ENCODE measurements at regions not wholly inside any gene's neighbourhood (a gene's known extent, or its start where the extent isn't known, plus 50 kb on each side); places are given as distances from the start of the nearest gene placed in this dataset.

DNA sequence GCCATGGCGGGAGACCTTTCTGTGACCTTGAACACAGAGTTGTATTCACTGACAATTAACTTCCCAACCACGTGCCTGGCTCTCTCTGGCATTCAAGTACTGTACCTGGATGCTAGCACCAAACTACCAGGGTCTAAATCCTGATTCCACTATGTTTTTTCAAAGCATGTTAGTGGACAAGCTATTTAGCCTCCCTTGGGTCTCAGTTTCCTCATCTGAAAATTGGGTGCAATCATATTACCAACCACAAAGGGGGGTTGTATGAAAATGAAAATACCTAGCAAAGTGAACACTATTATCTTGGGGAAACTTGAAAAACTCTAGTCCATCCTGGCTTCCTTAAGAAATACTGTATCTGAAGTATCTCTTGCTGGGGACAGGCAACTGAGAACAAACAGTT, 308.7 kb upstream of the SGK1 start:
- CTCF ChIA-PET (ENCODE audit: partially characterized antibody) = no interaction called here

More for the DNA sequence above, 308.7 kb upstream of the SGK1 start:
- H3K23me2 ChIP-seq (ENCODE audit: low read depth, low read length) = no peaks in the 10 kb centered on the region
- no peaks in the 10 kb centered on the region for H3K36me3 ChIP-seq (ENCODE audit: control insufficient read depth in 2 of 4, insufficient read depth in 4 of 4, low read length in 3 of 4)
- H2BK5ac ChIP-seq (ENCODE audit: low read depth, low read length) = no peak overlapping the region
- no peak overlapping the region for H3K23ac ChIP-seq (ENCODE audit: insufficient read length)
- H3K4me2 ChIP-seq (ENCODE audit: insufficient read depth in 1 of 2, low read depth in 2 of 2, low read length in 2 of 2) = no peak overlapping the region
- WGBS, 2 experiments (ENCODE audit: extremely low coverage in 1 of 2, insufficient coverage in 1 of 2, insufficient read length in 1 of 2, insufficient replicate concordance in 2 of 2, low coverage in 1 of 2, low lambda C conversion rate in 2 of 2, missing lambda C conversion rate in 1 of 2) = 91% methylated on average over 2 of the region's 2 CpGs; no CpG with 5 or more reads in 1 of the 2 experiments
- TF ChIP-seq, protein P1, sequence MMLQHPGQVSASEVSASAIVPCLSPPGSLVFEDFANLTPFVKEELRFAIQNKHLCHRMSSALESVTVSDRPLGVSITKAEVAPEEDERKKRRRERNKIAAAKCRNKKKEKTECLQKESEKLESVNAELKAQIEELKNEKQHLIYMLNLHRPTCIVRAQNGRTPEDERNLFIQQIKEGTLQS (IDR thresholded peaks at IDR 0.05; ENCODE audit: insufficient read depth, low read depth, low read length) = no peak
- TF ChIP-seq SAP30 (IDR thresholded peaks at IDR 0.05; ENCODE audit: insufficient read depth, insufficient replicate concordance, low read length) (no peak), RBBP5 (IDR thresholded peaks at IDR 0.05; ENCODE audit: borderline replicate concordance, low read depth, low read length) (no peak), NANOG (IDR thresholded peaks at IDR 0.05; ENCODE audit: insufficient read depth, low read depth, low read length, poor library complexity, severe bottlenecking) (no peak), JUN (IDR thresholded peaks at IDR 0.05; ENCODE audit: low read depth, low read length) (no peak), SRF (IDR thresholded peaks at IDR 0.05; ENCODE audit: low read depth, low read length) (no peak), SIN3A (conservative IDR thresholded peaks at IDR 0.05 in 1 of 2, IDR thresholded peaks at IDR 0.05 in 1 of 2; ENCODE audit: low read depth in 1 of 2, low read length in 2 of 2) (no peak), EP300 (IDR thresholded peaks at IDR 0.05; ENCODE audit: borderline replicate concordance in 1 of 2, low read depth in 2 of 2, low read length in 2 of 2) (no peak), TCF12 (IDR thresholded peaks at IDR 0.05; ENCODE audit: low read depth, low read length) (no peak)
- TF ChIP-seq, protein P2, sequence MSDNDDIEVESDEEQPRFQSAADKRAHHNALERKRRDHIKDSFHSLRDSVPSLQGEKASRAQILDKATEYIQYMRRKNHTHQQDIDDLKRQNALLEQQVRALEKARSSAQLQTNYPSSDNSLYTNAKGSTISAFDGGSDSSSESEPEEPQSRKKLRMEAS (IDR thresholded peaks at IDR 0.05) = no peak
- TF ChIP-seq, protein P3, sequence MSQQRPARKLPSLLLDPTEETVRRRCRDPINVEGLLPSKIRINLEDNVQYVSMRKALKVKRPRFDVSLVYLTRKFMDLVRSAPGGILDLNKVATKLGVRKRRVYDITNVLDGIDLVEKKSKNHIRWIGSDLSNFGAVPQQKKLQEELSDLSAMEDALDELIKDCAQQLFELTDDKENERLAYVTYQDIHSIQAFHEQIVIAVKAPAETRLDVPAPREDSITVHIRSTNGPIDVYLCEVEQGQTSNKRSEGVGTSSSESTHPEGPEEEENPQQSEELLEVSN (IDR thresholded peaks at IDR 0.05) = no peak
- no peaks in the 10 kb centered on the region; a peak in 1 of 7 replicates for H3K4me1 ChIP-seq (replicated peaks in 1 of 4; ENCODE audit: control insufficient read depth in 3 of 4, insufficient read depth in 4 of 4, low read length in 3 of 4)
- no peak overlapping the region for H3K27ac ChIP-seq (ENCODE audit: low read depth, low read length)
- no peak overlapping the region for H2AK5ac ChIP-seq (ENCODE audit: low read depth, low read length)
- H3K18ac ChIP-seq (ENCODE audit: extremely low read depth, low read length) = no peak overlapping the region
- no peak for DNase-seq (ENCODE audit: low read depth in 1 of 2, low spot score in 2 of 2)
- no peak overlapping the region for H3K56ac ChIP-seq (replicated peaks; ENCODE audit: insufficient read length, low read depth, low read length)
- H4K91ac ChIP-seq (replicated peaks; ENCODE audit: insufficient read length, low read length) = no peak overlapping the region
- H2AFZ ChIP-seq (ENCODE audit: low read length) = no peak overlapping the region
- no peaks in the 10 kb centered on the region for H3K79me1 ChIP-seq (ENCODE audit: low read depth, low read length)
- H3K79me2 ChIP-seq (ENCODE audit: control insufficient read depth in 1 of 2, insufficient read depth in 2 of 2, low read length in 2 of 2) = no peaks in the 10 kb centered on the region
- no peaks in the 10 kb centered on the region for H4K20me1 ChIP-seq (replicated peaks in 1 of 2; ENCODE audit: control insufficient read depth in 1 of 2, insufficient read depth in 2 of 2, low read length in 2 of 2)
- POLR2A ChIA-PET (ENCODE audit: partially characterized antibody) = no interaction called here
- H4K5ac ChIP-seq (ENCODE audit: insufficient read length, low read depth, low read length) = no peak overlapping the region
- FAIRE-seq = no peak
- H3K4me3 ChIP-seq (ENCODE audit: extremely low read depth in 1 of 4, insufficient read depth in 2 of 4, low read depth in 3 of 4, low read length in 4 of 4) = no peak overlapping the region
- no peak overlapping the region for H3K9ac ChIP-seq (replicated peaks in 1 of 4; ENCODE audit: extremely low read depth in 1 of 4, low read depth in 3 of 4, low read length in 3 of 4)
- H3K4ac ChIP-seq (replicated peaks; ENCODE audit: insufficient read length, low read depth, low read length) = no peak overlapping the region
- no peaks in the 10 kb centered on the region for H3K27me3 ChIP-seq (replicated peaks in 1 of 4; ENCODE audit: control insufficient read depth in 3 of 4, extremely low read depth in 1 of 4, insufficient read depth in 3 of 4, low read length in 3 of 4)
- no peak overlapping the region for H2BK20ac ChIP-seq (ENCODE audit: low read length)
- no peak overlapping the region for H2BK12ac ChIP-seq (ENCODE audit: low read depth, low read length)
- no peak overlapping the region for H2BK15ac ChIP-seq (ENCODE audit: low read length)
- no peak overlapping the region for H3K14ac ChIP-seq (ENCODE audit: insufficient read length)
- no peak overlapping the region for H4K8ac ChIP-seq (ENCODE audit: extremely low read depth, insufficient read depth, low read length)
- H2BK120ac ChIP-seq (replicated peaks; ENCODE audit: low read depth, low read length) = no peak overlapping the region
- no peaks in the 10 kb centered on the region for H3K9me3 ChIP-seq (ENCODE audit: insufficient read depth in 2 of 2, low read depth in 1 of 2, low read length in 1 of 2)
